ENCODE measurements at regions not wholly inside any gene's neighbourhood (a gene's known extent, or its start where the extent isn't known, plus 50 kb on each side); places are given as distances from the start of the nearest gene placed in this dataset.

DNA sequence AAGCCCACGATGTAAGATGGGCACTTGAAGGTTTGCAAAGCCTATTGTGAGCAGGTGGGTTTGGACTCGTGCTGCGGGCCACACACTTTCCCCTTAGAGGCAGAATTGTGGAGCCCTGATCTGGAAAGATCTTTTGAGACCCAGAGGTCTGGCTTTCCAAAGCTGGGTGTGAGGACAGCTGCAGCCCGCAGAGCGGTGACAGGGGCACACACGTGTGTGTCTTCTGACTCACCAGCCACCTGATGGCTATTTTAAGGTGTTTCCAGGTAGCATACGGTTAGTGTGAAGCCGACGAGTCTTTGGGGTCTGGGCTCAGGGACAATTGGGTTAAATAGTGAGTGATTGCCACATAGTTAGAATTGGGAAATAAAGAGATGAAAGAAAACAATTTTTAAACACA lies 108.9 kb upstream of the GSE1 start:
- no peaks in the 10 kb centered on the region for H3F3A ChIP-seq (ENCODE audit: insufficient read depth, low read depth)
- no peaks in the 10 kb centered on the region for H4K20me1 ChIP-seq (ENCODE audit: insufficient read depth)
- no peak for DNase-seq
- H3K9me3 ChIP-seq (ENCODE audit: insufficient read depth, low read depth) = no peaks in the 10 kb centered on the region
- no peak overlapping the region for H3K4me2 ChIP-seq
- H3K9me2 ChIP-seq (ENCODE audit: insufficient read depth) = no peaks in the 10 kb centered on the region
- no peak overlapping the region for H2AFZ ChIP-seq
- no peaks in the 10 kb centered on the region for H3K27me3 ChIP-seq (ENCODE audit: insufficient read depth, low read depth)
- intact Hi-C loops (cut with micrococcal nuclease; ENCODE audit: unreplicated experiment) = no loop called here
- no peaks in the 10 kb centered on the region for H3K36me3 ChIP-seq (ENCODE audit: low read depth)
- no peaks in the 10 kb centered on the region for H3K79me2 ChIP-seq (ENCODE audit: low read depth)
- BruUV-seq (replicated peaks) = no TSS peak
- no peak for TF ChIP-seq EZH2 (IDR thresholded peaks at IDR 0.05; ENCODE audit: low read depth)
- TF ChIP-seq, protein P1, sequence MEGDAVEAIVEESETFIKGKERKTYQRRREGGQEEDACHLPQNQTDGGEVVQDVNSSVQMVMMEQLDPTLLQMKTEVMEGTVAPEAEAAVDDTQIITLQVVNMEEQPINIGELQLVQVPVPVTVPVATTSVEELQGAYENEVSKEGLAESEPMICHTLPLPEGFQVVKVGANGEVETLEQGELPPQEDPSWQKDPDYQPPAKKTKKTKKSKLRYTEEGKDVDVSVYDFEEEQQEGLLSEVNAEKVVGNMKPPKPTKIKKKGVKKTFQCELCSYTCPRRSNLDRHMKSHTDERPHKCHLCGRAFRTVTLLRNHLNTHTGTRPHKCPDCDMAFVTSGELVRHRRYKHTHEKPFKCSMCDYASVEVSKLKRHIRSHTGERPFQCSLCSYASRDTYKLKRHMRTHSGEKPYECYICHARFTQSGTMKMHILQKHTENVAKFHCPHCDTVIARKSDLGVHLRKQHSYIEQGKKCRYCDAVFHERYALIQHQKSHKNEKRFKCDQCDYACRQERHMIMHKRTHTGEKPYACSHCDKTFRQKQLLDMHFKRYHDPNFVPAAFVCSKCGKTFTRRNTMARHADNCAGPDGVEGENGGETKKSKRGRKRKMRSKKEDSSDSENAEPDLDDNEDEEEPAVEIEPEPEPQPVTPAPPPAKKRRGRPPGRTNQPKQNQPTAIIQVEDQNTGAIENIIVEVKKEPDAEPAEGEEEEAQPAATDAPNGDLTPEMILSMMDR (conservative IDR thresholded peaks at IDR 0.05) = no peak
- no peak overlapping the region for H3K27ac ChIP-seq
- ChIA-PET CTCF (no interaction called here), POLR2A (ENCODE audit: unreplicated experiment) (no interaction called here)
- H3K4me1 ChIP-seq (replicated peaks; ENCODE audit: insufficient read depth) = no peaks in the 10 kb centered on the region
- H3K4me3 ChIP-seq = no peak overlapping the region

DNA sequence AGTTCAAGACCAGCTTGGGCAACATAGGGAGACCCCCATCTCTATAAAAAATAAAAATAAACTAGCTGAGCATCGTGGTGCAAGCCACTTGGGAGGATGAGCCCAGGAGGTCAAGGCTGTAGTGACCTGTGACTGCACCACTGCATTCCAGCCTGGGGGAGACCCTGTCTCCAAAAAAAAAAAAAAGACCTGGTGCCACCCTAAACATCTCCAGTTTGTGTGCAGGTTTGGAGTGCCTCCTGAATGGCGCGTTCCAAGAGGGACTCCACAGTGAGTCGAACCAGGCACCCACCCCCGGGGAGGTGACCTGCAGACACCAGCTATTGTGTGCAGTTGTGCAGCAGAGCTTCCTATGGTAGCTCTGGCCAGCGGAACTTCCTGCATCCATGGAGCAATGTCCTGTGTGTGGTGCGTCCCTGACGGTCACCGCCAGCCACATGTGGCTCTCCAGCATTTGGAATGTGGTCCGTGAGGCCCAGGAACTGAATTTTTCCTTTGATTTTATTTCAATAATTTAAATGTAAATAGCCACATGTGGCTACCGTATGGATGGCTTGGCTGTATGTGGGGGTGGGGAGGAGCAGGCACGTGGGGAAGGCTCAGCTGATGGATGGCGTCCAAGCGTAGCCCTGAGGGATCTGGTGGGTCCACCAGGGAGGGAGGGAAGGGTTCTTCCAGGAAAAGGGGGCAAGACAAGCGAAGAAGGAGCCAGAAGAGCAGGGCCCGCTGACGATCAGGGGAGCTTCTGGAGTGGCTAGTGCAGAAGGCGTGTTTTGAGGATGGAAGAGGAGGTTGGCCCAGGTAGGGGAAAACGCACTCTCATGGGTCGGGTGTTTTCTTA lies 107.1 kb upstream of the GSE1 start:
- H3K27ac ChIP-seq = no peak overlapping the region
- no peaks in the 10 kb centered on the region for H3K9me3 ChIP-seq (ENCODE audit: insufficient read depth, low read depth)
- POLR2A ChIA-PET (ENCODE audit: unreplicated experiment) = no interaction called here
- no peak for DNase-seq
- H3K79me2 ChIP-seq (ENCODE audit: low read depth) = no peaks in the 10 kb centered on the region
- no peak overlapping the region for H3K4me2 ChIP-seq
- TF ChIP-seq, protein P1 (conservative IDR thresholded peaks at IDR 0.05) = no peak
- no peak for TF ChIP-seq EZH2 (IDR thresholded peaks at IDR 0.05; ENCODE audit: low read depth)
- H3K4me1 ChIP-seq (replicated peaks; ENCODE audit: insufficient read depth) = no peaks in the 10 kb centered on the region
- no peaks in the 10 kb centered on the region for H3K27me3 ChIP-seq (ENCODE audit: insufficient read depth, low read depth)
- no peaks in the 10 kb centered on the region for H3K36me3 ChIP-seq (ENCODE audit: low read depth)
- no peak overlapping the region for H2AFZ ChIP-seq
- intact Hi-C loops (cut with micrococcal nuclease; ENCODE audit: unreplicated experiment) = no loop called here
- no peaks in the 10 kb centered on the region for H3K9me2 ChIP-seq (ENCODE audit: insufficient read depth)
- H3K4me3 ChIP-seq = no peak overlapping the region
- H3F3A ChIP-seq (ENCODE audit: insufficient read depth, low read depth) = no peaks in the 10 kb centered on the region
- CTCF ChIA-PET = no interaction called here
- BruUV-seq (replicated peaks) = no TSS peak
- no peaks in the 10 kb centered on the region for H4K20me1 ChIP-seq (ENCODE audit: insufficient read depth)

DNA sequence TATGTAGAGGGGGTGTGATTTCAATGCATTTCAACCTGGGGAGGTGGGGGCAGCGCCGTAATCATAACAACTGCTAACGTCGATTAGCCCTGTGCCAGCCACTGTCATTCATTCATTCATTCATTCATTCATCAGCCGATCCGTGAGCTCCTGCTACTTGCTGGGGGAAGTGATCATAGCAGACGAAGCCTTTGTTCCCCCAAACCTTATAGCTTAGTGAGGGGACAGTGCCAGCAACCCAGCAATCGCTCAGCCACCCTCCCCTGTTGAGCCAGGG lies 106.5 kb upstream of the GSE1 start:
- no peak overlapping the region for H2AFZ ChIP-seq
- no peaks in the 10 kb centered on the region for H3K9me3 ChIP-seq (ENCODE audit: insufficient read depth, low read depth)
- no peak overlapping the region for H3K27ac ChIP-seq
- no peak overlapping the region for H3K4me2 ChIP-seq
- intact Hi-C loops (cut with micrococcal nuclease; ENCODE audit: unreplicated experiment) = no loop called here
- H4K20me1 ChIP-seq (ENCODE audit: insufficient read depth) = no peaks in the 10 kb centered on the region
- no peak for TF ChIP-seq EZH2 (IDR thresholded peaks at IDR 0.05; ENCODE audit: low read depth)
- TF ChIP-seq, protein P1 (conservative IDR thresholded peaks at IDR 0.05) = no peak
- ChIA-PET CTCF (no interaction called here), POLR2A (ENCODE audit: unreplicated experiment) (no interaction called here)
- no TSS peak for BruUV-seq (replicated peaks)
- H3K4me1 ChIP-seq (replicated peaks; ENCODE audit: insufficient read depth) = no peaks in the 10 kb centered on the region
- no peaks in the 10 kb centered on the region for H3K27me3 ChIP-seq (ENCODE audit: insufficient read depth, low read depth)
- no peak overlapping the region for H3K4me3 ChIP-seq
- no peaks in the 10 kb centered on the region for H3K36me3 ChIP-seq (ENCODE audit: low read depth)
- H3F3A ChIP-seq (ENCODE audit: insufficient read depth, low read depth) = no peaks in the 10 kb centered on the region
- DNase-seq = no peak
- H3K9me2 ChIP-seq (ENCODE audit: insufficient read depth) = no peaks in the 10 kb centered on the region
- H3K79me2 ChIP-seq (ENCODE audit: low read depth) = no peaks in the 10 kb centered on the region

Data from PC-9 (cell line).